ENCODE measurements at regions not wholly inside any gene's neighbourhood (a gene's known extent, or its start where the extent isn't known, plus 50 kb on each side); places are given as distances from the start of the nearest gene placed in this dataset.

GRCh38 chr4:63708661-63709060 lies 700.6 kb downstream of the TECRL start:
- Mint-ChIP-seq H3K36me3 (no peaks in the 10 kb centered on the region), H3K4me3 (no peak overlapping the region), H3K27me3 (no peaks in the 10 kb centered on the region), H3K9me3 (no peaks in the 10 kb centered on the region), H3K4me1 (ENCODE audit: unreplicated experiment) (no peaks in the 10 kb centered on the region), H3K27ac (no peak overlapping the region)
- TF ChIP-seq, protein P1, sequence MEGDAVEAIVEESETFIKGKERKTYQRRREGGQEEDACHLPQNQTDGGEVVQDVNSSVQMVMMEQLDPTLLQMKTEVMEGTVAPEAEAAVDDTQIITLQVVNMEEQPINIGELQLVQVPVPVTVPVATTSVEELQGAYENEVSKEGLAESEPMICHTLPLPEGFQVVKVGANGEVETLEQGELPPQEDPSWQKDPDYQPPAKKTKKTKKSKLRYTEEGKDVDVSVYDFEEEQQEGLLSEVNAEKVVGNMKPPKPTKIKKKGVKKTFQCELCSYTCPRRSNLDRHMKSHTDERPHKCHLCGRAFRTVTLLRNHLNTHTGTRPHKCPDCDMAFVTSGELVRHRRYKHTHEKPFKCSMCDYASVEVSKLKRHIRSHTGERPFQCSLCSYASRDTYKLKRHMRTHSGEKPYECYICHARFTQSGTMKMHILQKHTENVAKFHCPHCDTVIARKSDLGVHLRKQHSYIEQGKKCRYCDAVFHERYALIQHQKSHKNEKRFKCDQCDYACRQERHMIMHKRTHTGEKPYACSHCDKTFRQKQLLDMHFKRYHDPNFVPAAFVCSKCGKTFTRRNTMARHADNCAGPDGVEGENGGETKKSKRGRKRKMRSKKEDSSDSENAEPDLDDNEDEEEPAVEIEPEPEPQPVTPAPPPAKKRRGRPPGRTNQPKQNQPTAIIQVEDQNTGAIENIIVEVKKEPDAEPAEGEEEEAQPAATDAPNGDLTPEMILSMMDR (conservative IDR thresholded peaks at IDR 0.05), result no peak
- no peak for DNase-seq (ENCODE audit: extremely low spot score, unreplicated experiment)

DNA sequence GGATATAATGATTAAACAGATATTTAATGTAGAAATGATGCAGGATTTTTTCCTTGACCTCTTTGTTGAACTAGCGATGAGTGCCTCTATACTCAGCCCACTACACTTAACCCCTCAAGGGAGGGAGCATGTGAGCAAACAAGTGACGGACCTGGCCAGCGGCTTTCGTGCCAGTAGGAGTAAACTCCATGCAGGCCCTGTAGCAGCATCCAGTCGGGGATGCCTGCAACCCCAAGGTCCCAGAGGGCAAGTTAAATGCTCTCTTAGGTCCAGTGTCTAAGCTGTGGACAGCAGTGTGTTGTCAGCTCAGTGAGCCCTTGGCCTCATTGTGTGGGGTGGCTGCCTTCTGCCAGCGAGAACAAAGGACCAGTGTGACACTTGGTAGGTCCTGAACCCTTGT lies 708.7 kb downstream of the TECRL start:
- H3K4me3 Mint-ChIP-seq, result no peak overlapping the region
- H3K27me3 Mint-ChIP-seq, result no peaks in the 10 kb centered on the region
- H3K9me3 Mint-ChIP-seq, result no peaks in the 10 kb centered on the region
- TF ChIP-seq, protein P1 (conservative IDR thresholded peaks at IDR 0.05), result no peak
- no peak for DNase-seq (ENCODE audit: extremely low spot score, unreplicated experiment)
- no peak overlapping the region for H3K27ac Mint-ChIP-seq
- no peaks in the 10 kb centered on the region for H3K4me1 Mint-ChIP-seq (ENCODE audit: unreplicated experiment)
- no peaks in the 10 kb centered on the region for H3K36me3 Mint-ChIP-seq

GRCh38 chr4:63693321-63693720 lies 715.9 kb downstream of the TECRL start:
- no peaks in the 10 kb centered on the region for H3K27me3 Mint-ChIP-seq
- H3K27ac Mint-ChIP-seq, result no peak overlapping the region
- no peak for DNase-seq (ENCODE audit: extremely low spot score, unreplicated experiment)
- H3K9me3 Mint-ChIP-seq, result peaks cover 2% of the 10 kb centered on the region
- no peaks in the 10 kb centered on the region for H3K36me3 Mint-ChIP-seq
- TF ChIP-seq, protein P1 (conservative IDR thresholded peaks at IDR 0.05), result no peak
- no peaks in the 10 kb centered on the region for H3K4me1 Mint-ChIP-seq (ENCODE audit: unreplicated experiment)
- H3K4me3 Mint-ChIP-seq, result no peak overlapping the region

DNA sequence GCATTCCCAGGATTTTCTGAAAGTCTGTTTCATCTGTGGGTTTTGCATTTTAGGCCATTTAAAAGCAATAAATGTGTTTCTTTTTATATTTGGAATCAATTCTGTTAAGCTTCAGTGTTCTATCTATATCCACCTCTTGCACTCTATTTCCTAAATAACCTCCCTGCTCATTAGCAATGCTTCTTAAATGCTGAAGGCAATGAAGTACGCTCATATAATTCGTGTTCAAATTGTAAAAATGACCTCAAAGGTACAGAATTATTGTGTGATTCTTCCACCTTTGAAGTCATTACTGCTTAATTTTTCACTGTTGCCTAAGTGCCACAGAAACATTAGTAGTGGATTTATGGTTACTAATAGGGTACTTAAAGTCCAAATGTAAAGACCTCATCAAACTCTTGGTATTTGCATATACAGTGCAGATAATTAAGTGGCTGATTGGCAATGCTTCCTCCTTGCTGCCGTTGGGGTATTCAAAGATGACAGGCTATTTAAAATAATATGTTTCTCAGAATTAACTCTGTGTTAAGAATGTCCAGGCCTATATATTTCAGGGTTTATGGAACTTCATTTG lies 730.8 kb downstream of the TECRL start:
- DNase-seq (ENCODE audit: extremely low spot score, unreplicated experiment), result no peak
- no peaks in the 10 kb centered on the region for H3K27me3 Mint-ChIP-seq
- no peaks in the 10 kb centered on the region for H3K36me3 Mint-ChIP-seq
- H3K9me3 Mint-ChIP-seq, result no peaks in the 10 kb centered on the region
- H3K4me1 Mint-ChIP-seq (ENCODE audit: unreplicated experiment), result no peaks in the 10 kb centered on the region
- H3K4me3 Mint-ChIP-seq, result no peak overlapping the region
- H3K27ac Mint-ChIP-seq, result no peak overlapping the region
- TF ChIP-seq, protein P1 (conservative IDR thresholded peaks at IDR 0.05), result no peak

DNA sequence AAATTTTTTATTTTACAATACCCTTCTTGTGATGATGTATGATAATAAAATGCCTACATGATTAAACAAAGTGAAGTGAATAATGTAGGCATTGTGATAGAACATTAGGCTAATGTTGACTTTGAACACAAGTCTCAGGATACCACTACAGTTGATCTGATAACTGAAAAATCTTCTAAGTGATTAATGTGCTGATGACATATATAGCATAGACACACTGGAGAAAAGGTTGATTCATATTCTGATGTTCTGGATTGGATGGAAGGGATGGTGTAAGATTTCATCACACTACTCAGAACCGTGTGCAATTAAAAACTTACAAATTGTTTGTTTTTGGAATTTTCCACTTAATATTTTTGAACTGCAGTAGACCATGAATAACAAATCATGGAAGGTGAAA lies 738.5 kb downstream of the TECRL start:
- H3K27me3 Mint-ChIP-seq, result no peaks in the 10 kb centered on the region
- TF ChIP-seq, protein P1 (conservative IDR thresholded peaks at IDR 0.05), result no peak
- H3K4me3 Mint-ChIP-seq, result no peak overlapping the region
- DNase-seq (ENCODE audit: extremely low spot score, unreplicated experiment), result no peak
- no peaks in the 10 kb centered on the region for H3K9me3 Mint-ChIP-seq
- H3K36me3 Mint-ChIP-seq, result no peaks in the 10 kb centered on the region
- no peak overlapping the region for H3K27ac Mint-ChIP-seq
- no peaks in the 10 kb centered on the region for H3K4me1 Mint-ChIP-seq (ENCODE audit: unreplicated experiment)

DNA sequence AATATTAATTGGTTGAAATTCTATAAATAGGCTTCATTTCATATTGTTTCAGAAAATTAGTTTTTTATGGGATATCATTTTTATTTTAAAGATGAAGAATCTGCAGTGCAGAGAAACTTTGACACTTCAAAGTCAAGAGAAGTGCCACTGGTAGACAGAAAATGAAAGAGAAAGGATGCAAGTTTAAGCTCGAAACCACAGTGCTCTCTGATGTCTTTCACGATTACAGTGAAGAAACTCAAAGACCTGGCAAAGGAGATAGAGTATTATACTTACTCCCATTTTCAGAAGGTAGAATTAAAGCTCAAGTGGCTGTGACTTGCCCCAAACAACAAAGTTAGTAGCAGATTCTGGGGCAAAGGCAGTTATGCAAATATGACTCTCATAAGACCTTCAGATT lies 745.4 kb downstream of the TECRL start:
- H3K4me1 Mint-ChIP-seq (ENCODE audit: unreplicated experiment), result no peaks in the 10 kb centered on the region
- H3K27ac Mint-ChIP-seq, result no peak overlapping the region
- no peaks in the 10 kb centered on the region for H3K27me3 Mint-ChIP-seq
- H3K4me3 Mint-ChIP-seq, result no peak overlapping the region
- H3K9me3 Mint-ChIP-seq, result no peaks in the 10 kb centered on the region
- no peak for DNase-seq (ENCODE audit: extremely low spot score, unreplicated experiment)
- no peaks in the 10 kb centered on the region for H3K36me3 Mint-ChIP-seq
- TF ChIP-seq, protein P1 (conservative IDR thresholded peaks at IDR 0.05), result no peak
